ENCODE measurements at regions not wholly inside any gene's neighbourhood (a gene's known extent, or its start where the extent isn't known, plus 50 kb on each side); places are given as distances from the start of the nearest gene placed in this dataset.

DNA sequence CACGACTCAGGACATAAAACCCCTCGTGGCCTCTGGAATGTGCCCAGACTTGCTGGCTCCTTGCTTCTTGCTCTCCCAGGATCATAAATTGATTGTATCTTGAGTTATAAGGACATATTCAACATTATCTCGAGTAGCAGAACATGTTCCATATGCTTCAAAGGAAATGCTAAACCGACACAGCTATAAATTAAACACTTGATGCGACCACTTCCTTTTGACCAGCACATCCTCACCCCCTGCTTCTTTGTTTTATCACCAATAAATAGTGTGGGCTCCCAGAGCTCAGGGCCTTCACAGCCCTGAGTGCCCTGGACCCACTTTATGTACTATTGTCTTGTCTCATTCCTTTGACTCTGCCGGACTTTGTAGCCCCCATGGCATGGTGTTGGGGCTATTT lies 157.0 kb upstream of the PABPC3 start:
- TF ChIP-seq, protein P1, sequence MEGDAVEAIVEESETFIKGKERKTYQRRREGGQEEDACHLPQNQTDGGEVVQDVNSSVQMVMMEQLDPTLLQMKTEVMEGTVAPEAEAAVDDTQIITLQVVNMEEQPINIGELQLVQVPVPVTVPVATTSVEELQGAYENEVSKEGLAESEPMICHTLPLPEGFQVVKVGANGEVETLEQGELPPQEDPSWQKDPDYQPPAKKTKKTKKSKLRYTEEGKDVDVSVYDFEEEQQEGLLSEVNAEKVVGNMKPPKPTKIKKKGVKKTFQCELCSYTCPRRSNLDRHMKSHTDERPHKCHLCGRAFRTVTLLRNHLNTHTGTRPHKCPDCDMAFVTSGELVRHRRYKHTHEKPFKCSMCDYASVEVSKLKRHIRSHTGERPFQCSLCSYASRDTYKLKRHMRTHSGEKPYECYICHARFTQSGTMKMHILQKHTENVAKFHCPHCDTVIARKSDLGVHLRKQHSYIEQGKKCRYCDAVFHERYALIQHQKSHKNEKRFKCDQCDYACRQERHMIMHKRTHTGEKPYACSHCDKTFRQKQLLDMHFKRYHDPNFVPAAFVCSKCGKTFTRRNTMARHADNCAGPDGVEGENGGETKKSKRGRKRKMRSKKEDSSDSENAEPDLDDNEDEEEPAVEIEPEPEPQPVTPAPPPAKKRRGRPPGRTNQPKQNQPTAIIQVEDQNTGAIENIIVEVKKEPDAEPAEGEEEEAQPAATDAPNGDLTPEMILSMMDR (IDR thresholded peaks at IDR 0.05), result no peak
- TF ChIP-seq POLR2A (IDR thresholded peaks at IDR 0.05), result no peak
